HT1080 (cell line): ENCODE measurements at regions not wholly inside any gene's neighbourhood (a gene's known extent, or its start where the extent isn't known, plus 50 kb on each side); places are given as distances from the start of the nearest gene placed in this dataset.

Source experiments
- DNase-seq: peaks from one replicate; pipeline ENCODE4 v3.0.0-alpha.2; 2015; ENCODE audit warnings: low read depth

DNA sequence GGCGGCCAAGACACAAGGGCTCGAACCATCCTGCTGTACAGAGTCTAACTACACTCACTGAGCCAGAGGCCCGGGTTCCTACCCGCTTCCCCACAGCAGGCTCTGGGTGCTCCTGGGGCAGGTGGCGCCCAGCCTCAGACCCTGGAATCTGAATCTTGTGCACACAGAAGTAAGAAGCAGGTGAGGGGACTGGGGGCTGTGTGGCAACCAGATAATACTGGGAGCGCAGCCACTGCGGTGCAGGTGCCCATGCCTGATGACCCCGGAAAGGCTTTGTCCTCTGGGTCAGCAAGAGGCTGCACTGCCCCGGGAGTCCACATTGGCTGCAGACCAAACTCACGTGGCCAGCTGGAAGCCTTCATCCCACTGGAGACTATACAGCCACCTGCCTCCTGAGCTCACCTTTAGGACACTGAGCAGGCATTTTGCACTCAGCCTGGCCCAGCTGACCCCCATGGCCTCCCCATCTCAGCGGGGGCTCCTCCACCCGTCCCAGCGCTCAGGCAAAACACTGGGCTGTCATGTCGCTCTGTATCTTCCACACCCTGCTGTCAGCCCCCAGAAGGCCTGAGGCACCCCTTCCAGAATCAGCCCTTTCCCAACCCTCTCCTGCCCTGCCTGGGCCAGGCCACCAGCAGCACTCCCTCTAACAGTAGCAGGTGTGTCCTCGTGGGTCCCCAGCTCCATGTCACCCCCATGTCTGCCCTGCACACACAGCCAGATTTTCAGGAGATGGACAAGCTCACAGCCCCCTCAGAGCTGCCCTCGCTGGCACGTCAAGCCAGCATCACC lies 101.0 kb upstream of the IQSEC1 start:
- DNase-seq: no peak

- no peak for DNase-seq
Measured at GRCh38 chr3:13173186-13173585, 100.0 kb upstream of the IQSEC1 start.

DNA sequence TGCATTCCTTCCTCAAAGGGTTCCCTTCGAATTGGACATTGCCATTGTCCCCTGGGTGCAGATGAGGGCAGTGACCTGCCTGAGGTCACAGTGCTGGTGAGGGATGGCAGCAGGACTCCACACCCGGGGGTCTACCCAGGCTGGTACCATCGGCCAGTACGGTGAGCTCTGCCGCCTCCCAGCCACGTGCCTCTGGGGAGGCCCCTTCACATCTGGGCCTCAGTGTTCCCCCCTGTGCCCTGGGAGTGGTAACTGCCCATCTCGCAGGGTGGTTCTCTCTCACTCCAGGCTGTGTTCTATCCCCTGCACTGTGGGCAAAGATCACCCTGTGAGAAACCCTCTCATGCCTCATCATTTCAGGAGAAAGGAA lies 99.4 kb upstream of the IQSEC1 start:
- no peak for DNase-seq

- no peak for DNase-seq
Measured at GRCh38 chr3:13171704-13172643, 98.7 kb upstream of the IQSEC1 start.

- DNase-seq: no peak
Measured at GRCh38 chr3:13170317-13170716, 97.1 kb upstream of the IQSEC1 start.

DNA sequence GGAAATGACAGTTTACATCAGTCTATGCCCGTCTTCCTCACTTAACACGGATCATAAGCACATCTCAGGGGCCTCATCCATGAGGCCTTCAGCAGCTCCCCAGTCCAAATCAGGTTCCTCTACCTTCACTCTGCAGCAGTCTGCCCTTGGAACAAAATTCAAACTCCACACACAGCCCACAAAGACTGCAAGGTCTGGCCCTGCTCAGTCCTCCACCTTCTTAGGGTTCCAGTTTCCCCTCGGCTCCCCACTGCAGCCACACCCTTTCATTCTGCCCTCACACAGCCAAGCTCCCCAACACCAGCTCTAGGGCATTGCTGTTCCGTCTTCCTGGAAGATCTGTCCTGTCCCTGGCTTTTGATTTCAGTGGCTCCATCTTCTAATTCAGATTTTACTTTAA lies 95.2 kb upstream of the IQSEC1 start:
- no peak for DNase-seq

DNA sequence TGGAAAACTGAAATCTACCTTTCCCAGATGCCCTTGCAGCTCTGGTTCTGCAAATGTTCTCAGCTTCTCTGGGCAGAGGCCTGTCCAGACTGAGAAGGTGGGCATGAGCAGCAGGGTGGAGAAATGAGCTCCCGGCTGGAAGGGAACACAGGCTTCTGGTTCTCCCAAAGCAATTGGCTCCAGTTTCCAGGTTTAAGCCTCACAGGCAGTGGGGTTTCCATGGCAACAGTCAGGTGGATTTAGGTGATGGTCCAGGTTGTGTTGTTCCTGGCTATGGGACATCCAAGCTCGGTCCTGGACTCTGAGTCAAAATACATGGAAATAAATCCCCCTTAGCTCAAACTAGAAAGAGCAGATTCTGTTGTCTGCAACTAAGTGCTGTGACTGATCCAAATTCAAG lies 94.6 kb upstream of the IQSEC1 start:
- no peak for DNase-seq

GRCh38 chr3:13167064-13167743 lies 94.0 kb upstream of the IQSEC1 start:
- DNase-seq: no peak

GRCh38 chr3:13166243-13167063 lies 93.2 kb upstream of the IQSEC1 start:
- no peak for DNase-seq

DNA sequence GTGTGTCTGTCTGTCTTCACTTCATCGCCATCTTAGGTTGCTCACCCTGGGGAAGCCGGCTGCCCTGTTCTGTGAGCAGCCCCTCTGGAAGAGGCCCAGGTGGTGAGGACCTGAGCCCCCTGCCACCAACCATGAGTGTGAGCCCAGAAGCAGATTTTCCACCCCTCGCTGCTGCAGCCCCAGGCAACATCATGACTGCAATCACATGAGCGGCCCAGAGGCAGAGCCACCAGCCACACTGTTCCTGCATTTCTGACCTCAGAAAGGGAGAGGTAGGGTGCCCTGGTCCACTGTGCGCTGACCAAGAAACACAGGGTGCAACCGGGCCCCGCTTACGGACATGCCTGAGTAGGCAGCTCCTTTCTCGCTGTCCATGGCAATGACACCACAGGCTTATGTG lies 92.3 kb upstream of the IQSEC1 start:
- DNase-seq: no peak

- DNase-seq: no peak
Measured at GRCh38 chr3:13164893-13165492, 91.8 kb upstream of the IQSEC1 start.

GRCh38 chr3:13163848-13164382 lies 90.7 kb upstream of the IQSEC1 start:
- DNase-seq: no peak

GRCh38 chr3:13162549-13163320 lies 89.5 kb upstream of the IQSEC1 start:
- DNase-seq: no peak

DNA sequence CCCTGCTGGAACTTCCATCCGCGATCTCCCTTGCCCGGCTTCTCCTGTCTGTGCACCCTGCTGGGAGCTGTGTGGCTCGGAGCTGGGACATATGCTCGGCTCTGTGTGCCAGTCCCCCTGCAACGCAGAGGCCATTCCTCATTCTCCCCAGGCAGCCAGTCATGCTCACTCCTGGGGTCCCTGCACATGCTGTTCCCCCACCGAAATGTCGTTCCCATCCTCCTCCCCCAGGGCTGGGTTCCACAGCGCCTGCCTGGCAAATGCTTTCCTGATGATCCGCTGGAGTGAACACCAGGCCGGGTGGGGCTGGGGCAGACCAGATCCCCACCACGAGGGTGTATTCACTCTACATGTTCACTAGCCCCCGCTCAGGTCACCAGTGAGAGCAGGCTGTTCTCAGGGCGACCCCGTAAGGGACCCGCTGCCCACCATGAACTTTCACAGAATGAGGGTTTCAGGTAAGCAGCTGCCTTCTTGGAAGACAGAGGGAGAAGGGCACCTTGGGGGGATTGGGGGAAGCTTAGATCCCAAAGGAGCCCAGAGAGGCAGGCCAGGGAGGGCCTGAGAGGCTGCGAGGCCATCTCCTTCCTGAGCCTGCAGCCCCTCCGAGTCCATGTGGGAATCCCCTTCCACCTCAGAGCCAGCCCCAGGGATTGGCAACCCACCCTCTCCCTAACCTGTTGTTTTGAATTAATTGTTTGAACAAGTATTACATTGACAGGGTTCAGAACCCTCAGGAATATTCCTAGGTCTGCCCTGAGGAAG lies 88.7 kb upstream of the IQSEC1 start:
- DNase-seq: no peak

DNA sequence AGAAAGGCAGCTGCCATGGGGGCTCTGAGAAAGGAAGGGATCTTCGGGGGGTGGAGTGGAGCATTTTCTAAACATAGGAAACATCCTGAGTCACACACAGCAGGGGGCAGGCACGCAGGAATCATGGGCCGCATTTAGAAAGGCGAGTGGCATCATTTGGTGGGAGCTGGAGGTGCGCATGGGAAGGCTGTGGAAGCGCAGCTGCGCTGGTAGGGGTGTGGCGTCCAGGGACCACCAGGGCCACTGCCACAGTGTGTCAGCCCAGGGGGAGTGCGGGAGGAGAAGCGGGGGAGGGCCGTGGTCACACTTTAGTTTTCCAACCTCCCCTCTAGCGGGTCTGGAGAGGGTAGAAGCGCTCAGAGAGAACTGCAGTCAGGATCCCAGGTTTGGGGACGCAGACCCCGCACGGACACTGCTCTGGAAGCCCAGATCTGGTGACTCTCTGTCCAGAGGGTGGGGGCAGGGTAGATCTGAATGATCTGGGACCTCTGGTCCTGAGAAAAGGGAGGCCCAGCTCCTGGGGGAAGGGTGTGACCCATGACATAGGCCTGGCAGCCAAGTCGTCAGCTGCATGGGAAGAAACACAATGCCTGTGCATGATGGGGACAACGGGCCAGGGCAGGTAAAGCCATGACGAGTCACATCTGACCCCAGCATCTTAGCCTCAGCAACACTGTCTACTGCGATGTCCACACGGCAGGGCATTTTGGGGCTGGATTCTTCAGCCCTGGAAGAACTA lies 88.0 kb upstream of the IQSEC1 start:
- no peak for DNase-seq

DNA sequence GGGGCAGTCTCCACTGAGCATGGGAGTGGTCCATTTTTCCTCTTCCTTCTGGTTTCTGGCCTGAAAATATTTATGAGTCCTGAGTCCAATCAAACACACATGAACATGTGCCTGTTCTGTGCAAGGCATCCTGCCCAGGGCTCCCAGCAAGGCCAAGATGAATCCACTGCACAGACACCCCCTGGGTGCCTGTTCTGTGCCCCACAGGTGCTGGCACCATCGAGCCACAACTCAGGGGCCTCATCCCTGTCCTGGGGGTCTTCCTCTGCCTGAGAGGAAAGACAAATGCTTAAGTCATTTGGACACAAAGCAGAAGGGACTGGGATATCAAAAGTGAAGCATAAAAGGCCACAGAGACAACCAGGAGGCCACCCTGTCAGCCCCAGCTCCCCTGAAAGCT lies 87.4 kb upstream of the IQSEC1 start:
- DNase-seq: no peak

- DNase-seq: no peak
Measured at GRCh38 chr3:13159890-13160289, 86.7 kb upstream of the IQSEC1 start.

DNA sequence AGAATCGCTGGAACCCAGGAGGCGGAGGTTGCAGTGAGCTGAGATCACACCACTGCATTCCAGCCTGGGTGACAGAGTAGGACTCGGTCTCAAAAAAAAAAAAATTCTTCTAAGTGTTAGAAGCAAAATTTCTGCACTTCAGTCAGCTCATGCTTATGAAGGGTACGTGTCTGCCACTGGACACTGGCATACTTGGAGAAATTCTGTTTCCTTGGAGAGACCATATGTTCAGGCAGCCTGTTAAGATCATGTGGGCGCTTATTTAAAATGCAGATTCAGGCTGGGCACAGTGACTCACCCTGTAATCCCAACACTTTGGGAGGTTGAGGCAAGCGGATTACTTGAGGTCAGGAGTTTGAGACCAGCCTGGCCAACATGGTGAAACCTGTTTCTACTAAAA lies 85.6 kb upstream of the IQSEC1 start:
- DNase-seq: no peak
